Lung (tissue), 11 donors: ENCODE measurements at regions not wholly inside any gene's neighbourhood (a gene's known extent, or its start where the extent isn't known, plus 50 kb on each side); places are given as distances from the start of the nearest gene placed in this dataset.

Experiments used
- ATAC-seq: fragments of 200-7000 bp; cut with Tn5 transposase; one replicate; pipeline ENCODE4 v1.9.1; 2020; ENCODE audit warnings: moderate number of reproducible peaks; ENCODE audit not compliant: insufficient read depth, low FRiP score
- DNase-seq, 3 donors: peaks; one replicate each; pipeline ENCODE4 v3.0.0-alpha.2; 2013 to 2017
- H3K27ac ChIP-seq, 2 donors: one replicate each; pipeline ENCODE4 v1.5.1; 2013; ENCODE audit warnings: mild to moderate bottlenecking in 2 of 2, moderate library complexity in 2 of 2, control low read depth in 1 of 2, inconsistent platforms in 1 of 2, low read depth in 1 of 2, low read length in 1 of 2
- H3K27me3 ChIP-seq, 3 donors: one replicate each; pipeline ENCODE4 v1.5.1; 2013; ENCODE audit warnings: low read length in 2 of 3; ENCODE audit not compliant: control insufficient read depth in 3 of 3, insufficient read depth in 3 of 3
- H3K36me3 ChIP-seq, 4 donors: one replicate each; pipeline ENCODE4 v1.5.1; 2013; ENCODE audit warnings: low read length in 4 of 4, mild to moderate bottlenecking in 1 of 4, moderate library complexity in 1 of 4; ENCODE audit not compliant: control insufficient read depth in 4 of 4, insufficient read depth in 4 of 4
- H3K4me1 ChIP-seq, 5 donors: one replicate each; pipeline ENCODE4 v1.5.1; 2013; ENCODE audit warnings: low read length in 5 of 5, mild to moderate bottlenecking in 2 of 5, moderate library complexity in 1 of 5; ENCODE audit not compliant: control insufficient read depth in 5 of 5, insufficient read depth in 5 of 5
- H3K4me3 ChIP-seq: one replicate; pipeline ENCODE4 v1.5.1; 2013; ENCODE audit warnings: mild to moderate bottlenecking, control low read depth, moderate library complexity
- H3K9ac ChIP-seq, 2 donors: one replicate each; pipeline ENCODE4 v1.5.1; 2013; ENCODE audit warnings: low read length in 2 of 2, control low read depth in 1 of 2; ENCODE audit not compliant: insufficient read depth in 1 of 2
- H3K9me3 ChIP-seq, 4 donors: one replicate each; pipeline ENCODE4 v1.5.1; 2013; ENCODE audit warnings: low read length in 3 of 4, mild to moderate bottlenecking in 1 of 4, moderate library complexity in 1 of 4; ENCODE audit not compliant: control insufficient read depth in 4 of 4, insufficient read depth in 3 of 4
- WGBS, 2 donors: extraction: QIAGEN DNeasy Blood & Tissue Kit; methylation state at CpG; one replicate each; pipeline ENCODE4 v1.1.7; 2013; 5-methylcytosine and 5-hydroxymethylcytosine counted together
- TF ChIP-seq, protein P1 (sequence below): IDR thresholded peaks from 2 replicates; pipeline ENCODE4 v1.5.1; 2012; ENCODE audit warnings: mild to moderate bottlenecking; ENCODE audit errors: control extremely low read depth, extremely low read depth
- donor health status: control.
- donor health status: control.
- donor health status: Bipolar disorder and iron deficiency.
- donor health status: healthy.
- donor health status: DM: yes; HTN: yes; CAD: no.

DNA sequence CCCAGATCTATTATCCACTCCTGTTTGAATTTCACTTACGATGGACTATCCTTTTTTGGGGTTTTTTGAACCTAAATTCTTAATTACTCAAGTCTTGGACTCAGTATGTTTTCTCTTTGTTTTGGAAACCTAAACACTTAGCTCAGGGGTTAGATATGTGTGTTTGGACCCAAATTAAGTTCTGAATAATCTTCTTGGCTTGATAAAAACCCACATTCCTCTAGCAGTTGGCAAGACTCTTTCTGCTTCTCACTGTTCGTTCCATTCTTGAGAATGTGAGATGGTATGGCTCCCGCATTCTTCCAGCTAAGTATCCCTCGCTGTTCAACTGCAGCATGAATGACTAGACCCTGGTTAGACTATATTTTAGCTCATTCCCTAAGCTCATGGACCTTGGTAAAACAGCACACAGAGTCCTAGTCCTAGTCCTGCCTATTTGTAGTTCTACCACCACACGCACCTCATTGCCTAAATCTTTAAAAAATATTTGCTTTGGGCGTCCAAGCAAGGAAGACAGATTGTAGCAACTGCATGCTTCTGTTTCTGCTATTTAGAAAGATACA is 860.0 kb downstream of the RPS29 start:
- Histone ChIP-seq H3K4me1 (peaks cover 0 to 4% (median 0%) of the 10 kb centered on the region in 5 donors), H3K4me3 (no peak overlapping the region), H3K9ac (no peak overlapping the region), H3K9me3 (no peaks in the 10 kb centered on the region), H3K27ac (no peak overlapping the region), H3K36me3 (no peaks in the 10 kb centered on the region), H3K27me3 (no peaks in the 10 kb centered on the region)
- WGBS, 2 donors: 68 to 86% methylated on average over 6 of the region's 6 CpGs
- DNase-seq: peak in 1 of 3 donors; percentile 9
- ATAC-seq: peak; percentile 19
- TF ChIP-seq, protein P1, sequence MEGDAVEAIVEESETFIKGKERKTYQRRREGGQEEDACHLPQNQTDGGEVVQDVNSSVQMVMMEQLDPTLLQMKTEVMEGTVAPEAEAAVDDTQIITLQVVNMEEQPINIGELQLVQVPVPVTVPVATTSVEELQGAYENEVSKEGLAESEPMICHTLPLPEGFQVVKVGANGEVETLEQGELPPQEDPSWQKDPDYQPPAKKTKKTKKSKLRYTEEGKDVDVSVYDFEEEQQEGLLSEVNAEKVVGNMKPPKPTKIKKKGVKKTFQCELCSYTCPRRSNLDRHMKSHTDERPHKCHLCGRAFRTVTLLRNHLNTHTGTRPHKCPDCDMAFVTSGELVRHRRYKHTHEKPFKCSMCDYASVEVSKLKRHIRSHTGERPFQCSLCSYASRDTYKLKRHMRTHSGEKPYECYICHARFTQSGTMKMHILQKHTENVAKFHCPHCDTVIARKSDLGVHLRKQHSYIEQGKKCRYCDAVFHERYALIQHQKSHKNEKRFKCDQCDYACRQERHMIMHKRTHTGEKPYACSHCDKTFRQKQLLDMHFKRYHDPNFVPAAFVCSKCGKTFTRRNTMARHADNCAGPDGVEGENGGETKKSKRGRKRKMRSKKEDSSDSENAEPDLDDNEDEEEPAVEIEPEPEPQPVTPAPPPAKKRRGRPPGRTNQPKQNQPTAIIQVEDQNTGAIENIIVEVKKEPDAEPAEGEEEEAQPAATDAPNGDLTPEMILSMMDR: no peak

DNA sequence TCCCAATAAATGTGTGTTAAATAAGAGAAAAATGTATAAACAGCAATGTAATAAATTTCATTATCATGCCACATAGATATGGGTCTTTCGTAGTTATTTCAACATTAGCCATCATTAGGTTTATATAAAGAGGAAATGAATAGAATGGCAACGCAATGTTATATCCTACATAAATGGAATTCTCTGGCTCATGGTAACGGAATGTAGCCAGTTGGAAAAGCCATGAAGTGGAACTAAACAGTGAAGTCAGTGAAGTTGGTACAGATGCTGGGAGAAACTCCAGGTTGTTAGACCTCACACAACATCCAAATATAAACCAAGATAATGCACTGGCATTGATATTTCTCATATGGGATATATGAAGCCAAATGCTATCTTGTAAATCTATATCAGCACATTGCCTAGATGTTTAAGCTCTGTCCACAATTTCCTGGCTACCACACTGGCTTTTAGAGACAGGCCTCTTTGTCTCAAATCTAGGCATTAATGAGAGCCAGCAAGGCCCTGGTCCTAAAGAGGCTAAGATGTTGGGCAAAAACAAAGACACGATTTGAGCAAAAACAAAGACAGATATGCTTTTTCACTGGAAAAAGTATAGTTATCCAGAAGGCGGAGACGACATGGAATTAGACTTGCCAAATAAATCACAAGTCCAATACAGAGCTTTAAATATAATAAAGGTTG is 861.0 kb downstream of the RPS29 start:
- TF ChIP-seq, protein P1: no peak
- Histone ChIP-seq H3K36me3 (no peaks in the 10 kb centered on the region), H3K27me3 (no peaks in the 10 kb centered on the region), H3K4me1 (peaks cover 0 to 4% (median 0%) of the 10 kb centered on the region in 5 donors), H3K4me3 (no peak overlapping the region), H3K9ac (no peak overlapping the region), H3K27ac (no peak overlapping the region), H3K9me3 (no peaks in the 10 kb centered on the region)
- ATAC-seq: no peak
- 80 to 86% methylated on average over 6 of the region's 6 CpGs for WGBS, 2 donors
- DNase-seq: peak in 2 of 3 donors; percentile 53 to 72

DNA sequence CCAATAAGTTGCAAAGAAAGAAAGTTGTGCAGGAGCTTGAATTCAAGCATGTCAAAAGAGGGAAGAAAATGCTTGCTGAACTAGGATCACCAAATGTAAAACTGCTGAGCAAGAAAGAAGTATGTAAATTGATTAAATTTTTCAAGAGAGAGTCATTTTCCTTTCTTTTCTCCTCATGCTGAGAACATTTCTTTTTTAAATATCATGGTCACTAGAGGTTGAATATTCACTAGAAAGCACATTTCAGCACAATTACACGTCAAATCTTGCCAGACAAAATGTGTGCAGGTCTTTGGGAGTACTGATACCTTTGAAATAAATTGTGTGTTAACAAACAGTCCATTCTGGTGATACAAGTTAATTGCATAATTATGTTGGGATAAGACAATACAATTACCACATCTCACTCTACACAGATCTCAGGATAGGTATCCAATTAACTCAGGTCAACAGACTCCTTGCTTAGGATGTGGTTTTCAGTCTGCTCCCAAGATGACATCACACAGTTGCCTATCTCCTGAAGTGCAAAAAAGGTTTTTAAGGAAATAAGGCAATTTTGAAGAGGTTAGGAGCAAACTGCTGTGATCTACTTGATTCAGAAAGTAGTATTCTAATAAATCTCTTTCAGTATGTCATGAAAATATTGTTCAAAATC is 862.2 kb downstream of the RPS29 start:
- Histone ChIP-seq H3K27ac (no peak overlapping the region), H3K4me3 (no peak overlapping the region), H3K9ac (no peak overlapping the region), H3K9me3 (no peaks in the 10 kb centered on the region), H3K27me3 (no peaks in the 10 kb centered on the region), H3K36me3 (no peaks in the 10 kb centered on the region), H3K4me1 (peaks cover 0 to 4% (median 0%) of the 10 kb centered on the region in 5 donors)
- no peak for ATAC-seq
- 32 to 36% methylated on average over 1 of the region's 1 CpG for WGBS, 2 donors
- DNase-seq: no peak
- TF ChIP-seq, protein P1: no peak
